MM.1S (cell line): ENCODE measurements at regions not wholly inside any gene's neighbourhood (a gene's known extent, or its start where the extent isn't known, plus 50 kb on each side); places are given as distances from the start of the nearest gene placed in this dataset.

Experiments
- DNase-seq: peaks from one replicate; pipeline ENCODE4 v3.0.0-alpha.2; 2015
- H2AFZ ChIP-seq: fragments of 300-600 bp; sonication (generic); 2 replicates; pipeline ENCODE4 v1.6.0; 2016; ENCODE audit warnings: antibody characterized with exemption, low read length
- H3F3A ChIP-seq: fragments of 300-600 bp; sonication (generic); 2 replicates; pipeline ENCODE4 v1.6.1; 2016; ENCODE audit warnings: mild to moderate bottlenecking, antibody characterized with exemption, low read length, moderate library complexity, mixed read lengths; ENCODE audit not compliant: insufficient read depth
- H3K27ac ChIP-seq: fragments of 300-600 bp; sonication (generic); 2 replicates; pipeline ENCODE4 v1.5.1; 2016; ENCODE audit warnings: mild to moderate bottlenecking, low read length
- H3K27me3 ChIP-seq: fragments of 300-600 bp; sonication (generic); replicated peaks from 2 replicates; pipeline ENCODE4 v1.6.0; 2016; ENCODE audit warnings: low read length; ENCODE audit not compliant: insufficient read depth
- H3K36me3 ChIP-seq: fragments of 300-600 bp; sonication (generic); replicated peaks from 2 replicates; pipeline ENCODE4 v1.6.1; 2016; ENCODE audit warnings: mild to moderate bottlenecking, low read length, mixed read lengths; ENCODE audit not compliant: insufficient read depth
- H3K4me1 ChIP-seq: fragments of 300-600 bp; sonication (generic); 2 replicates; pipeline ENCODE4 v1.6.1; 2016; ENCODE audit warnings: low read length, mixed read lengths
- H3K4me2 ChIP-seq: fragments of 300-600 bp; sonication (generic); 2 replicates; pipeline ENCODE4 v1.6.0; 2016; ENCODE audit warnings: low read depth, low read length
- H3K4me3 ChIP-seq: fragments of 300-600 bp; sonication (generic); 2 replicates; pipeline ENCODE4 v1.5.1; 2016; ENCODE audit warnings: low read length, mixed read lengths
- H3K79me2 ChIP-seq: fragments of 300-600 bp; sonication (generic); 2 replicates; pipeline ENCODE4 v1.6.1; 2016; ENCODE audit warnings: mixed run types, low read length, mixed read lengths
- H3K9ac ChIP-seq: fragments of 300-600 bp; sonication (generic); 2 replicates; pipeline ENCODE4 v1.6.1; 2016; ENCODE audit warnings: low read length, mixed read lengths
- H3K9me2 ChIP-seq: fragments of 300-600 bp; sonication (generic); replicated peaks from 2 replicates; pipeline ENCODE4 v1.6.1; 2016; ENCODE audit warnings: mild to moderate bottlenecking, low read length, mixed read lengths; ENCODE audit not compliant: insufficient read depth
- H3K9me3 ChIP-seq: fragments of 300-600 bp; sonication (generic); replicated peaks from 2 replicates; pipeline ENCODE4 v1.6.1; 2016; ENCODE audit warnings: mild to moderate bottlenecking, low read length, mixed read lengths; ENCODE audit not compliant: insufficient read depth
- H4K20me1 ChIP-seq: fragments of 300-600 bp; sonication (generic); 2 replicates; pipeline ENCODE4 v1.6.1; 2016; ENCODE audit warnings: mild to moderate bottlenecking, low read length, moderate library complexity, mixed read lengths; ENCODE audit not compliant: insufficient read depth
- EZH2 ChIP-seq: fragments of 300-600 bp; sonication (generic); optimal IDR thresholded peaks from 2 replicates; pipeline ENCODE3; 2017; ENCODE audit warnings: low read depth, mild to moderate bottlenecking, antibody characterized with exemption, low read length, mixed read lengths
- EZH2phosphoT487 ChIP-seq: fragments of 300-600 bp; sonication (generic); IDR thresholded peaks from 2 replicates; pipeline ENCODE4 v1.6.1; 2018; ENCODE audit warnings: antibody characterized with exemption, low read length
- TF ChIP-seq, protein P1 (sequence below): fragments of 300-600 bp; sonication (generic); IDR thresholded peaks from 2 replicates; pipeline ENCODE4 v1.5.1; 2016; ENCODE audit warnings: antibody characterized with exemption, low read length, mixed read lengths

GRCh38 chr3:137078040-137078439 is 120.3 kb downstream of the IL20RB start:
- Histone ChIP-seq H3K36me3 (no peaks in the 10 kb centered on the region), H3K27ac (no peak overlapping the region), H3K79me2 (no peaks in the 10 kb centered on the region), H3K9ac (no peak overlapping the region), H2AFZ (no peak overlapping the region), H3K9me2 (no peaks in the 10 kb centered on the region), H3K4me1 (no peaks in the 10 kb centered on the region), H3K27me3 (no peaks in the 10 kb centered on the region), H4K20me1 (no peaks in the 10 kb centered on the region), H3K4me2 (no peak overlapping the region), H3F3A (no peaks in the 10 kb centered on the region), H3K9me3 (no peaks in the 10 kb centered on the region), H3K4me3 (no peak overlapping the region)
- no peak for TF ChIP-seq EZH2
- no peak for DNase-seq

DNA sequence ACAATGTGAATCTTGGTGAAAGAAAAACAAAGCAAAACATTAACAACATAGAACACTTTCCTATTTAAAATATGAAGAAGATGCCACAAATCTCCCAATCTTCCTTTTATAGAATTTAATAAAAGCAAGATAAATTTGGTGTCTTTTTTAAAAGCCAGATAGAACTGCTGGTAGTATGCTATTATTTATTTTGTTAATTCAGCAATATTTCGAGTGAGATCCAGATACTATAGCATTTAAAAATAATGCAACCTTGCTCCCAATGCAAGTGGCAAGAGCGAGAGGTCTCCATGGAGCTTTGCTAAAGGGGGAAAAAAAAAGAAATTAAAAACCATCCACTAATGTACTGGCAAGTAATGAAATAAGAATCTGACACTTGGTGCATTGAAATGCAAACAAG is 121.8 kb downstream of the IL20RB start:
- Histone ChIP-seq H3K27ac (no peak overlapping the region), H3F3A (no peaks in the 10 kb centered on the region), H4K20me1 (no peaks in the 10 kb centered on the region), H3K9me2 (no peaks in the 10 kb centered on the region), H3K9me3 (no peaks in the 10 kb centered on the region), H3K79me2 (no peaks in the 10 kb centered on the region), H3K9ac (no peak overlapping the region), H3K4me3 (no peak overlapping the region), H3K36me3 (no peaks in the 10 kb centered on the region), H3K27me3 (no peaks in the 10 kb centered on the region), H2AFZ (no peak overlapping the region), H3K4me1 (no peaks in the 10 kb centered on the region), H3K4me2 (no peak overlapping the region)
- DNase-seq = no peak
- no peak for TF ChIP-seq EZH2
- TF ChIP-seq, protein P1, sequence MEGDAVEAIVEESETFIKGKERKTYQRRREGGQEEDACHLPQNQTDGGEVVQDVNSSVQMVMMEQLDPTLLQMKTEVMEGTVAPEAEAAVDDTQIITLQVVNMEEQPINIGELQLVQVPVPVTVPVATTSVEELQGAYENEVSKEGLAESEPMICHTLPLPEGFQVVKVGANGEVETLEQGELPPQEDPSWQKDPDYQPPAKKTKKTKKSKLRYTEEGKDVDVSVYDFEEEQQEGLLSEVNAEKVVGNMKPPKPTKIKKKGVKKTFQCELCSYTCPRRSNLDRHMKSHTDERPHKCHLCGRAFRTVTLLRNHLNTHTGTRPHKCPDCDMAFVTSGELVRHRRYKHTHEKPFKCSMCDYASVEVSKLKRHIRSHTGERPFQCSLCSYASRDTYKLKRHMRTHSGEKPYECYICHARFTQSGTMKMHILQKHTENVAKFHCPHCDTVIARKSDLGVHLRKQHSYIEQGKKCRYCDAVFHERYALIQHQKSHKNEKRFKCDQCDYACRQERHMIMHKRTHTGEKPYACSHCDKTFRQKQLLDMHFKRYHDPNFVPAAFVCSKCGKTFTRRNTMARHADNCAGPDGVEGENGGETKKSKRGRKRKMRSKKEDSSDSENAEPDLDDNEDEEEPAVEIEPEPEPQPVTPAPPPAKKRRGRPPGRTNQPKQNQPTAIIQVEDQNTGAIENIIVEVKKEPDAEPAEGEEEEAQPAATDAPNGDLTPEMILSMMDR = no peak
- no peak for TF ChIP-seq EZH2phosphoT487

GRCh38 chr3:137081711-137082110 is 123.9 kb downstream of the IL20RB start:
- Histone ChIP-seq H3K9ac (no peak overlapping the region), H3K27ac (no peak overlapping the region), H3K36me3 (no peaks in the 10 kb centered on the region), H3K79me2 (no peaks in the 10 kb centered on the region), H4K20me1 (no peaks in the 10 kb centered on the region), H3K9me3 (no peaks in the 10 kb centered on the region), H3K4me2 (no peak overlapping the region), H3K9me2 (no peaks in the 10 kb centered on the region), H3K4me1 (no peaks in the 10 kb centered on the region), H2AFZ (no peak overlapping the region), H3F3A (no peaks in the 10 kb centered on the region), H3K27me3 (no peaks in the 10 kb centered on the region), H3K4me3 (no peak overlapping the region)
- no peak for TF ChIP-seq EZH2
- TF ChIP-seq EZH2phosphoT487 = no peak
- TF ChIP-seq, protein P1 = no peak
- DNase-seq = no peak

DNA sequence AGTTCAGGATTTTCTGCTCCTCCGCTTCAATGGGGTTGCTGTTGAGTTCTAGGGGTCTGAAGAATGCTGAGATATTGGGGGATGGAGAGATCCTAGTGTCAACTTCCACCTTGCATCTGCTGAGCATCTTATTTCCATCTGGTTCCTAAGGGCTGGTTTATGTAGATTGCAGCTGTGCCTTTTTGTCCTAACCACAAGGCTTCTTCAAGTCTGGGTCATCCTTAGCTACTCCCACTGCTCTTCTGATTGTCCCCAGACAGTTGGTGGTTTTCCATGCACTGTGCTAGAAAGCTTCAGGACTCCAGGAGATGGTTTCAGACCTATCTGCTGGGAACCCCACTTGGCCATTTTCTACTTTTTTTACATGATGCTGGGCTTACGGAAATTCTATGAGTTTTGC is 125.0 kb downstream of the IL20RB start:
- Histone ChIP-seq H3K9me2 (no peaks in the 10 kb centered on the region), H3K9ac (no peak overlapping the region), H3K4me2 (no peak overlapping the region), H3K27ac (no peak overlapping the region), H3K79me2 (no peaks in the 10 kb centered on the region), H2AFZ (no peak overlapping the region), H3F3A (no peaks in the 10 kb centered on the region), H3K4me1 (no peaks in the 10 kb centered on the region), H3K27me3 (no peaks in the 10 kb centered on the region), H4K20me1 (no peaks in the 10 kb centered on the region), H3K4me3 (no peak overlapping the region), H3K9me3 (no peaks in the 10 kb centered on the region), H3K36me3 (no peaks in the 10 kb centered on the region)
- TF ChIP-seq, protein P1 = no peak
- no peak for TF ChIP-seq EZH2
- TF ChIP-seq EZH2phosphoT487 = no peak
- DNase-seq = no peak
